ENCODE measurements at regions not wholly inside any gene's neighbourhood (a gene's known extent, or its start where the extent isn't known, plus 50 kb on each side); places are given as distances from the start of the nearest gene placed in this dataset.

- Histone ChIP-seq H3K36me3 (ENCODE audit: insufficient read depth, low read length) (no peaks in the 10 kb centered on the region), H2AFZ (ENCODE audit: low read length) (no peak overlapping the region), H3K9me2 (ENCODE audit: insufficient read depth, low read length) (no peaks in the 10 kb centered on the region), H3K4me3 (ENCODE audit: low read depth, low read length, poor library complexity, severe bottlenecking) (no peak overlapping the region), H4K20me1 (ENCODE audit: insufficient read depth, low read length) (no peaks in the 10 kb centered on the region), H3K9me3 (ENCODE audit: low read length) (no peaks in the 10 kb centered on the region), H3K79me2 (ENCODE audit: insufficient read depth, low read depth, low read length) (no peaks in the 10 kb centered on the region), H3K4me1 (ENCODE audit: insufficient read depth, low read length, poor library complexity, severe bottlenecking) (no peaks in the 10 kb centered on the region), H3K4me2 (ENCODE audit: low read length) (no peak overlapping the region), H3K27ac (ENCODE audit: low read depth, low read length, poor library complexity, severe bottlenecking) (no peak overlapping the region)
- no peak for DNase-seq (ENCODE audit: low spot score)
- ChIA-PET CTCF (ENCODE audit: unreplicated experiment) (no interaction called here), POLR2A (no interaction called here)
- TF ChIP-seq CTCF (conservative IDR thresholded peaks at IDR 0.05; ENCODE audit: low read length) (no peak), EZH2phosphoT487 (IDR thresholded peaks at IDR 0.05; ENCODE audit: borderline replicate concordance, low read depth, low read length) (no peak)
- intact Hi-C loops (cut with micrococcal nuclease; ENCODE audit: unreplicated experiment) = no loop called here
- no TSS peak for BruUV-seq (replicated peaks)
Observed at GRCh38 chr2:89845532-89845931, 1154.1 kb downstream of the RPIA start.

- Histone ChIP-seq H3K9me3 (ENCODE audit: low read length) (no peaks in the 10 kb centered on the region), H3K36me3 (ENCODE audit: insufficient read depth, low read length) (no peaks in the 10 kb centered on the region), H2AFZ (ENCODE audit: low read length) (no peak overlapping the region), H3K79me2 (ENCODE audit: insufficient read depth, low read depth, low read length) (no peaks in the 10 kb centered on the region), H4K20me1 (ENCODE audit: insufficient read depth, low read length) (no peaks in the 10 kb centered on the region), H3K9me2 (ENCODE audit: insufficient read depth, low read length) (no peaks in the 10 kb centered on the region), H3K4me3 (ENCODE audit: low read depth, low read length, poor library complexity, severe bottlenecking) (no peak overlapping the region), H3K27ac (ENCODE audit: low read depth, low read length, poor library complexity, severe bottlenecking) (no peak overlapping the region), H3K4me1 (ENCODE audit: insufficient read depth, low read length, poor library complexity, severe bottlenecking) (peaks cover 9% of the 10 kb centered on the region), H3K4me2 (ENCODE audit: low read length) (no peak overlapping the region)
- TF ChIP-seq CTCF (conservative IDR thresholded peaks at IDR 0.05; ENCODE audit: low read length) = no peak
- no peak for TF ChIP-seq EZH2phosphoT487 (IDR thresholded peaks at IDR 0.05; ENCODE audit: borderline replicate concordance, low read depth, low read length)
- ChIA-PET POLR2A (no interaction called here), CTCF (ENCODE audit: unreplicated experiment) (no interaction called here)
- no peak for DNase-seq (ENCODE audit: low spot score)
- BruUV-seq (replicated peaks) = no TSS peak
- intact Hi-C loops (cut with micrococcal nuclease; ENCODE audit: unreplicated experiment) = no loop called here
Observed at GRCh38 chr2:89848114-89848513, 1156.6 kb downstream of the RPIA start.

- DNase-seq (ENCODE audit: low spot score) = no peak
- Histone ChIP-seq H3K79me2 (ENCODE audit: insufficient read depth, low read depth, low read length) (no peaks in the 10 kb centered on the region), H3K4me2 (ENCODE audit: low read length) (no peak overlapping the region), H3K9me3 (ENCODE audit: low read length) (no peaks in the 10 kb centered on the region), H3K27ac (ENCODE audit: low read depth, low read length, poor library complexity, severe bottlenecking) (no peak overlapping the region), H3K36me3 (ENCODE audit: insufficient read depth, low read length) (no peaks in the 10 kb centered on the region), H3K9me2 (ENCODE audit: insufficient read depth, low read length) (no peaks in the 10 kb centered on the region), H4K20me1 (ENCODE audit: insufficient read depth, low read length) (no peaks in the 10 kb centered on the region), H2AFZ (ENCODE audit: low read length) (no peak overlapping the region), H3K4me1 (ENCODE audit: insufficient read depth, low read length, poor library complexity, severe bottlenecking) (peaks cover 9% of the 10 kb centered on the region), H3K4me3 (ENCODE audit: low read depth, low read length, poor library complexity, severe bottlenecking) (no peak overlapping the region)
- intact Hi-C loops (cut with micrococcal nuclease; ENCODE audit: unreplicated experiment) = no loop called here
- ChIA-PET POLR2A (interaction anchor here (0.6 kb wide), 1 partner anchor 1608 kb away, joined by 5 read pairs; no protein-coding TSS in a partner anchor), CTCF (ENCODE audit: unreplicated experiment) (no interaction called here)
- BruUV-seq (replicated peaks) = no TSS peak
- TF ChIP-seq EZH2phosphoT487 (IDR thresholded peaks at IDR 0.05; ENCODE audit: borderline replicate concordance, low read depth, low read length) (no peak), CTCF (conservative IDR thresholded peaks at IDR 0.05; ENCODE audit: low read length) (no peak)
Observed at GRCh38 chr2:89848763-89849368, 1157.4 kb downstream of the RPIA start.
